ENCODE measurements at regions not wholly inside any gene's neighbourhood (a gene's known extent, or its start where the extent isn't known, plus 50 kb on each side); places are given as distances from the start of the nearest gene placed in this dataset.

GRCh38 chr6:91654357-91654756, 1067.5 kb upstream of the MAP3K7 start:
- 21 to 26% methylated on average over 3 of the region's 3 CpGs for whole genome bisulfite sequencing, 2 experiments
- no peaks in the 10 kb centered on the region for H3K4me1 ChIP-seq (ENCODE audit: control insufficient read depth, insufficient read depth, low read length)
- H3K9me3 ChIP-seq (ENCODE audit: control insufficient read depth, low read length): no peaks in the 10 kb centered on the region
- no peaks in the 10 kb centered on the region for H3K27me3 ChIP-seq (ENCODE audit: control insufficient read depth, insufficient read depth, low read length, poor library complexity, severe bottlenecking)
- no peak overlapping the region for H3K27ac ChIP-seq (ENCODE audit: insufficient read depth, low read depth, low read length, poor library complexity, severe bottlenecking)
- H3K4me3 ChIP-seq (ENCODE audit: insufficient read depth, low read depth, low read length): no peak overlapping the region
- no peaks in the 10 kb centered on the region for H3K36me3 ChIP-seq (ENCODE audit: control insufficient read depth, insufficient read depth, low read length)

GRCh38 chr6:91653895-91654294, 1067.0 kb upstream of the MAP3K7 start:
- Histone ChIP-seq H3K36me3 (ENCODE audit: control insufficient read depth, insufficient read depth, low read length) (no peaks in the 10 kb centered on the region), H3K9me3 (ENCODE audit: control insufficient read depth, low read length) (no peaks in the 10 kb centered on the region), H3K4me1 (ENCODE audit: control insufficient read depth, insufficient read depth, low read length) (no peaks in the 10 kb centered on the region), H3K27me3 (ENCODE audit: control insufficient read depth, insufficient read depth, low read length, poor library complexity, severe bottlenecking) (no peaks in the 10 kb centered on the region), H3K4me3 (ENCODE audit: insufficient read depth, low read depth, low read length) (no peak overlapping the region), H3K27ac (ENCODE audit: insufficient read depth, low read depth, low read length, poor library complexity, severe bottlenecking) (no peak overlapping the region)
- 40 to 42% methylated on average over 5 of the region's 5 CpGs for WGBS, 2 experiments

GRCh38 chr6:91653076-91653723, 1066.3 kb upstream of the MAP3K7 start:
- Histone ChIP-seq H3K27me3 (ENCODE audit: control insufficient read depth, insufficient read depth, low read length, poor library complexity, severe bottlenecking) (no peaks in the 10 kb centered on the region), H3K4me1 (ENCODE audit: control insufficient read depth, insufficient read depth, low read length) (no peaks in the 10 kb centered on the region), H3K4me3 (ENCODE audit: insufficient read depth, low read depth, low read length) (no peak overlapping the region), H3K9me3 (ENCODE audit: control insufficient read depth, low read length) (no peaks in the 10 kb centered on the region), H3K36me3 (ENCODE audit: control insufficient read depth, insufficient read depth, low read length) (no peaks in the 10 kb centered on the region), H3K27ac (ENCODE audit: insufficient read depth, low read depth, low read length, poor library complexity, severe bottlenecking) (no peak overlapping the region)
- WGBS, 2 experiments: 92 to 96% methylated on average over 6 of the region's 6 CpGs

GRCh38 chr6:91646649-91647048, 1059.8 kb upstream of the MAP3K7 start:
- no peaks in the 10 kb centered on the region for H3K36me3 ChIP-seq (ENCODE audit: control insufficient read depth, insufficient read depth, low read length)
- no peaks in the 10 kb centered on the region for H3K9me3 ChIP-seq (ENCODE audit: control insufficient read depth, low read length)
- 89 to 93% methylated on average over 1 of the region's 1 CpG for WGBS, 2 experiments
- H3K27ac ChIP-seq (ENCODE audit: insufficient read depth, low read depth, low read length, poor library complexity, severe bottlenecking): no peak overlapping the region
- H3K4me3 ChIP-seq (ENCODE audit: insufficient read depth, low read depth, low read length): no peak overlapping the region
- H3K27me3 ChIP-seq (ENCODE audit: control insufficient read depth, insufficient read depth, low read length, poor library complexity, severe bottlenecking): no peaks in the 10 kb centered on the region
- H3K4me1 ChIP-seq (ENCODE audit: control insufficient read depth, insufficient read depth, low read length): no peaks in the 10 kb centered on the region

- WGBS, 2 experiments: 90 to 98% methylated on average over 1 to 2 of the region's 2 CpGs
- no peak overlapping the region for H3K4me3 ChIP-seq (ENCODE audit: insufficient read depth, low read depth, low read length)
Observed at GRCh38 chr6:91645811-91646210, 1058.9 kb upstream of the MAP3K7 start.

GRCh38 chr6:91637217-91637616, 1050.3 kb upstream of the MAP3K7 start:
- Histone ChIP-seq H3K4me3 (ENCODE audit: insufficient read depth, low read depth, low read length) (no peak overlapping the region), H3K9me3 (ENCODE audit: control insufficient read depth, low read length) (no peaks in the 10 kb centered on the region), H3K4me1 (ENCODE audit: control insufficient read depth, insufficient read depth, low read length) (peaks cover 5% of the 10 kb centered on the region), H3K36me3 (ENCODE audit: control insufficient read depth, insufficient read depth, low read length) (no peaks in the 10 kb centered on the region), H3K27me3 (ENCODE audit: control insufficient read depth, insufficient read depth, low read length, poor library complexity, severe bottlenecking) (no peaks in the 10 kb centered on the region), H3K27ac (ENCODE audit: insufficient read depth, low read depth, low read length, poor library complexity, severe bottlenecking) (no peak overlapping the region)
- WGBS, 2 experiments: no CpG with 5 or more reads among the region's 1 CpG

More at GRCh38 chr6:91645811-91646210, 1058.9 kb upstream of the MAP3K7 start:
- H3K4me1 ChIP-seq (ENCODE audit: control insufficient read depth, insufficient read depth, low read length): no peaks in the 10 kb centered on the region
- no peaks in the 10 kb centered on the region for H3K27me3 ChIP-seq (ENCODE audit: control insufficient read depth, insufficient read depth, low read length, poor library complexity, severe bottlenecking)
- H3K36me3 ChIP-seq (ENCODE audit: control insufficient read depth, insufficient read depth, low read length): no peaks in the 10 kb centered on the region
- H3K27ac ChIP-seq (ENCODE audit: insufficient read depth, low read depth, low read length, poor library complexity, severe bottlenecking): no peak overlapping the region
- H3K9me3 ChIP-seq (ENCODE audit: control insufficient read depth, low read length): no peaks in the 10 kb centered on the region

- WGBS, 2 experiments: 55 to 72% methylated on average over 1 of the region's 1 CpG
- no peaks in the 10 kb centered on the region for H3K27me3 ChIP-seq (ENCODE audit: control insufficient read depth, insufficient read depth, low read length, poor library complexity, severe bottlenecking)
- no peaks in the 10 kb centered on the region for H3K36me3 ChIP-seq (ENCODE audit: control insufficient read depth, insufficient read depth, low read length)
- no peaks in the 10 kb centered on the region for H3K9me3 ChIP-seq (ENCODE audit: control insufficient read depth, low read length)
- H3K27ac ChIP-seq (ENCODE audit: insufficient read depth, low read depth, low read length, poor library complexity, severe bottlenecking): no peak overlapping the region
- peaks cover 5% of the 10 kb centered on the region for H3K4me1 ChIP-seq (ENCODE audit: control insufficient read depth, insufficient read depth, low read length)
- no peak overlapping the region for H3K4me3 ChIP-seq (ENCODE audit: insufficient read depth, low read depth, low read length)
Observed at GRCh38 chr6:91634791-91635190, 1047.9 kb upstream of the MAP3K7 start.

- no peak overlapping the region for H3K27ac ChIP-seq (ENCODE audit: insufficient read depth, low read depth, low read length, poor library complexity, severe bottlenecking)
- WGBS, 2 experiments: 88 to 91% methylated on average over 8 of the region's 8 CpGs
- no peak overlapping the region for H3K4me3 ChIP-seq (ENCODE audit: insufficient read depth, low read depth, low read length)
- H3K27me3 ChIP-seq (ENCODE audit: control insufficient read depth, insufficient read depth, low read length, poor library complexity, severe bottlenecking): no peaks in the 10 kb centered on the region
- no peaks in the 10 kb centered on the region for H3K36me3 ChIP-seq (ENCODE audit: control insufficient read depth, insufficient read depth, low read length)
- H3K9me3 ChIP-seq (ENCODE audit: control insufficient read depth, low read length): no peaks in the 10 kb centered on the region
- peaks cover 5% of the 10 kb centered on the region for H3K4me1 ChIP-seq (ENCODE audit: control insufficient read depth, insufficient read depth, low read length)
Observed at GRCh38 chr6:91633374-91634111, 1046.7 kb upstream of the MAP3K7 start.

GRCh38 chr6:91632308-91632707, 1045.4 kb upstream of the MAP3K7 start:
- no peak overlapping the region for H3K4me3 ChIP-seq (ENCODE audit: insufficient read depth, low read depth, low read length)
- H3K36me3 ChIP-seq (ENCODE audit: control insufficient read depth, insufficient read depth, low read length): no peaks in the 10 kb centered on the region
- peaks cover 5% of the 10 kb centered on the region for H3K4me1 ChIP-seq (ENCODE audit: control insufficient read depth, insufficient read depth, low read length)
- no peak overlapping the region for H3K27ac ChIP-seq (ENCODE audit: insufficient read depth, low read depth, low read length, poor library complexity, severe bottlenecking)
- no peaks in the 10 kb centered on the region for H3K9me3 ChIP-seq (ENCODE audit: control insufficient read depth, low read length)
- H3K27me3 ChIP-seq (ENCODE audit: control insufficient read depth, insufficient read depth, low read length, poor library complexity, severe bottlenecking): no peaks in the 10 kb centered on the region
- WGBS, 2 experiments: 83 to 95% methylated on average over 3 of the region's 3 CpGs

- H3K27me3 ChIP-seq (ENCODE audit: control insufficient read depth, insufficient read depth, low read length, poor library complexity, severe bottlenecking): no peaks in the 10 kb centered on the region
- 92 to 93% methylated on average over 3 of the region's 3 CpGs for WGBS, 2 experiments
Observed at GRCh38 chr6:91631227-91631626, 1044.4 kb upstream of the MAP3K7 start.

More at GRCh38 chr6:91631227-91631626, 1044.4 kb upstream of the MAP3K7 start:
- no peak overlapping the region for H3K27ac ChIP-seq (ENCODE audit: insufficient read depth, low read depth, low read length, poor library complexity, severe bottlenecking)
- no peaks in the 10 kb centered on the region for H3K9me3 ChIP-seq (ENCODE audit: control insufficient read depth, low read length)
- peaks cover 5% of the 10 kb centered on the region for H3K4me1 ChIP-seq (ENCODE audit: control insufficient read depth, insufficient read depth, low read length)
- H3K36me3 ChIP-seq (ENCODE audit: control insufficient read depth, insufficient read depth, low read length): no peaks in the 10 kb centered on the region
- no peak overlapping the region for H3K4me3 ChIP-seq (ENCODE audit: insufficient read depth, low read depth, low read length)

All from ectodermal cell (in vitro differentiated cells).